Peyer's patch (tissue), 4 donors: ENCODE measurements at regions not wholly inside any gene's neighbourhood (a gene's known extent, or its start where the extent isn't known, plus 50 kb on each side); places are given as distances from the start of the nearest gene placed in this dataset.

Experiments used
- POLR2A ChIP-seq, 2 donors: fragments of 450-650 bp; IDR thresholded peaks; one replicate each; pipeline ENCODE4 v1.5.1; 2017; ENCODE audit warnings: antibody characterized with exemption in 2 of 2, mild to moderate bottlenecking in 2 of 2, moderate library complexity in 2 of 2
- TF ChIP-seq, protein P1 (sequence below), 6 experiments: fragments of 450-650 bp in 4 of 6; fragments of 200-600 bp in 2 of 6; sonication (generic) in 1 of 6; IDR thresholded peaks; one replicate each; pipeline ENCODE4 v1.5.1; 2017 to 2019; ENCODE audit warnings: antibody characterized with exemption in 6 of 6, mild to moderate bottlenecking in 3 of 6, moderate library complexity in 1 of 6

DNA sequence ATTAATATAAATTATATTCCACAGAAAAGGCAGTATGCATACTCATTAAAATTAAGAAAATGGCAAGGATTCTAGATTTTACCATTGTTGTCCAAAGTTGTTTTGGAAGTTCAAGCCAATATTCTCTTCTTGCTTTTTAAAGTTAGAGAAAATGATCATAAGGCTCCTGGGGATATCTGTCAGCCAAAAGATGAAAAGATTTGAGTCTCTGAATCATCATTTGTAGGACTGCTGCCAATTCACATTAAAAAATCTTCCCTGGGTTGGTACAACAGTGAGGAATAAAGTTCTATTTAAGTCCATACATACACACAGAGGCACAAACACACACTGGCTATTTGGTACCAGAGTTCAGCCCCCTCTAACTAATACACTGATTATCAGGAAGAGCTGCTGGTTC lies 620.1 kb downstream of the COL12A1 start:
- no peak for TF ChIP-seq POLR2A (IDR thresholded peaks at IDR 0.05)
- TF ChIP-seq, protein P1, sequence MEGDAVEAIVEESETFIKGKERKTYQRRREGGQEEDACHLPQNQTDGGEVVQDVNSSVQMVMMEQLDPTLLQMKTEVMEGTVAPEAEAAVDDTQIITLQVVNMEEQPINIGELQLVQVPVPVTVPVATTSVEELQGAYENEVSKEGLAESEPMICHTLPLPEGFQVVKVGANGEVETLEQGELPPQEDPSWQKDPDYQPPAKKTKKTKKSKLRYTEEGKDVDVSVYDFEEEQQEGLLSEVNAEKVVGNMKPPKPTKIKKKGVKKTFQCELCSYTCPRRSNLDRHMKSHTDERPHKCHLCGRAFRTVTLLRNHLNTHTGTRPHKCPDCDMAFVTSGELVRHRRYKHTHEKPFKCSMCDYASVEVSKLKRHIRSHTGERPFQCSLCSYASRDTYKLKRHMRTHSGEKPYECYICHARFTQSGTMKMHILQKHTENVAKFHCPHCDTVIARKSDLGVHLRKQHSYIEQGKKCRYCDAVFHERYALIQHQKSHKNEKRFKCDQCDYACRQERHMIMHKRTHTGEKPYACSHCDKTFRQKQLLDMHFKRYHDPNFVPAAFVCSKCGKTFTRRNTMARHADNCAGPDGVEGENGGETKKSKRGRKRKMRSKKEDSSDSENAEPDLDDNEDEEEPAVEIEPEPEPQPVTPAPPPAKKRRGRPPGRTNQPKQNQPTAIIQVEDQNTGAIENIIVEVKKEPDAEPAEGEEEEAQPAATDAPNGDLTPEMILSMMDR (IDR thresholded peaks at IDR 0.05): no peak
